GM12873 (cell line): ENCODE measurements at regions not wholly inside any gene's neighbourhood (a gene's known extent, or its start where the extent isn't known, plus 50 kb on each side); places are given as distances from the start of the nearest gene placed in this dataset.

Experiments used
- CTCF ChIP-seq: IDR thresholded peaks from 2 replicates; pipeline ENCODE4 v1.5.1; 2012; ENCODE audit warnings: low read depth, mild to moderate bottlenecking, moderate library complexity, low read length, control low read depth; ENCODE audit not compliant: insufficient read depth; ENCODE audit errors: missing control alignments

GRCh38 chr5:90093751-90094485 is 315.6 kb downstream of the CETN3 start:
- TF ChIP-seq CTCF: no peak

- TF ChIP-seq CTCF: no peak
Observed at GRCh38 chr5:90092734-90093133, 316.8 kb downstream of the CETN3 start.

GRCh38 chr5:90084342-90084741 is 325.2 kb downstream of the CETN3 start:
- no peak for TF ChIP-seq CTCF

- TF ChIP-seq CTCF: no peak
Observed at GRCh38 chr5:90071656-90072055, 337.9 kb downstream of the CETN3 start.

GRCh38 chr5:90071066-90071465 is 338.5 kb downstream of the CETN3 start:
- no peak for TF ChIP-seq CTCF

- no peak for TF ChIP-seq CTCF
Observed at GRCh38 chr5:90066920-90067319, 342.6 kb downstream of the CETN3 start.

- TF ChIP-seq CTCF: no peak
Observed at GRCh38 chr5:90056911-90057705, 352.4 kb downstream of the CETN3 start.
